ENCODE measurements at regions not wholly inside any gene's neighbourhood (a gene's known extent, or its start where the extent isn't known, plus 50 kb on each side); places are given as distances from the start of the nearest gene placed in this dataset.

DNA sequence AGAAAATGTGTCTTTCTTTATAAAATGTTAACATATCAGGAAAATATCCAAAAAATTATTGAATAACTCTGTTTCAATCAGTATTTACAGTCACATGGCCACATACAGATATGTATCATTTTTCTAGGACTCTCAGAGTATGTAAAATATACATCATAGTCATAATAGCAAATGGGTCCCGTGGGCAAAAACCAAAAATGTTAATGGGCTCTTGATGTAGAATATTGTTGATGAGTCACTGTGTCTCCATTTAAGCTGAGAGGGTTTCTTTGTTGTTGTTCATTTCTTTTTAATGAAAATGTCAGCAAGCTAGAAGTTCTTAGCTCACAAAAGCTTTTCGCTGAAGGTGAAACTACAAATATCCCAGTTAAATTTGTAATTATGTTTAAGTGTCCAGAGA lies 1713.1 kb upstream of the PCDH20 start:
- no peak for TF ChIP-seq ZNF114 (CRISPR knock-in tag; IDR thresholded peaks at IDR 0.05)
- no peak for TF ChIP-seq EZH2phosphoT487 (IDR thresholded peaks at IDR 0.05; ENCODE audit: unreplicated experiment)
- TF ChIP-seq POLR2AphosphoS5 (IDR thresholded peaks at IDR 0.05; ENCODE audit: low read depth): no peak
- TF ChIP-seq EZH2 (IDR thresholded peaks at IDR 0.05; ENCODE audit: low read depth, unreplicated experiment): no peak
- TF ChIP-seq, protein P1, sequence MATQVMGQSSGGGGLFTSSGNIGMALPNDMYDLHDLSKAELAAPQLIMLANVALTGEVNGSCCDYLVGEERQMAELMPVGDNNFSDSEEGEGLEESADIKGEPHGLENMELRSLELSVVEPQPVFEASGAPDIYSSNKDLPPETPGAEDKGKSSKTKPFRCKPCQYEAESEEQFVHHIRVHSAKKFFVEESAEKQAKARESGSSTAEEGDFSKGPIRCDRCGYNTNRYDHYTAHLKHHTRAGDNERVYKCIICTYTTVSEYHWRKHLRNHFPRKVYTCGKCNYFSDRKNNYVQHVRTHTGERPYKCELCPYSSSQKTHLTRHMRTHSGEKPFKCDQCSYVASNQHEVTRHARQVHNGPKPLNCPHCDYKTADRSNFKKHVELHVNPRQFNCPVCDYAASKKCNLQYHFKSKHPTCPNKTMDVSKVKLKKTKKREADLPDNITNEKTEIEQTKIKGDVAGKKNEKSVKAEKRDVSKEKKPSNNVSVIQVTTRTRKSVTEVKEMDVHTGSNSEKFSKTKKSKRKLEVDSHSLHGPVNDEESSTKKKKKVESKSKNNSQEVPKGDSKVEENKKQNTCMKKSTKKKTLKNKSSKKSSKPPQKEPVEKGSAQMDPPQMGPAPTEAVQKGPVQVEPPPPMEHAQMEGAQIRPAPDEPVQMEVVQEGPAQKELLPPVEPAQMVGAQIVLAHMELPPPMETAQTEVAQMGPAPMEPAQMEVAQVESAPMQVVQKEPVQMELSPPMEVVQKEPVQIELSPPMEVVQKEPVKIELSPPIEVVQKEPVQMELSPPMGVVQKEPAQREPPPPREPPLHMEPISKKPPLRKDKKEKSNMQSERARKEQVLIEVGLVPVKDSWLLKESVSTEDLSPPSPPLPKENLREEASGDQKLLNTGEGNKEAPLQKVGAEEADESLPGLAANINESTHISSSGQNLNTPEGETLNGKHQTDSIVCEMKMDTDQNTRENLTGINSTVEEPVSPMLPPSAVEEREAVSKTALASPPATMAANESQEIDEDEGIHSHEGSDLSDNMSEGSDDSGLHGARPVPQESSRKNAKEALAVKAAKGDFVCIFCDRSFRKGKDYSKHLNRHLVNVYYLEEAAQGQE (IDR thresholded peaks at IDR 0.05; ENCODE audit: unreplicated experiment): no peak
- no peak for TF ChIP-seq JUNB (IDR thresholded peaks at IDR 0.05; ENCODE audit: unreplicated experiment)
- TF ChIP-seq, protein P2, sequence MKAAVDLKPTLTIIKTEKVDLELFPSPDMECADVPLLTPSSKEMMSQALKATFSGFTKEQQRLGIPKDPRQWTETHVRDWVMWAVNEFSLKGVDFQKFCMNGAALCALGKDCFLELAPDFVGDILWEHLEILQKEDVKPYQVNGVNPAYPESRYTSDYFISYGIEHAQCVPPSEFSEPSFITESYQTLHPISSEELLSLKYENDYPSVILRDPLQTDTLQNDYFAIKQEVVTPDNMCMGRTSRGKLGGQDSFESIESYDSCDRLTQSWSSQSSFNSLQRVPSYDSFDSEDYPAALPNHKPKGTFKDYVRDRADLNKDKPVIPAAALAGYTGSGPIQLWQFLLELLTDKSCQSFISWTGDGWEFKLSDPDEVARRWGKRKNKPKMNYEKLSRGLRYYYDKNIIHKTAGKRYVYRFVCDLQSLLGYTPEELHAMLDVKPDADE (IDR thresholded peaks at IDR 0.05): no peak
- no peak for TF ChIP-seq NANOG (IDR thresholded peaks at IDR 0.05; ENCODE audit: borderline replicate concordance)
- no peak for TF ChIP-seq CREB1 (CRISPR knock-in tag; IDR thresholded peaks at IDR 0.05; ENCODE audit: low read depth)
- no peak for TF ChIP-seq ZNF331 (CRISPR knock-in tag; IDR thresholded peaks at IDR 0.05; ENCODE audit: low read depth)
- TF ChIP-seq, protein P3, sequence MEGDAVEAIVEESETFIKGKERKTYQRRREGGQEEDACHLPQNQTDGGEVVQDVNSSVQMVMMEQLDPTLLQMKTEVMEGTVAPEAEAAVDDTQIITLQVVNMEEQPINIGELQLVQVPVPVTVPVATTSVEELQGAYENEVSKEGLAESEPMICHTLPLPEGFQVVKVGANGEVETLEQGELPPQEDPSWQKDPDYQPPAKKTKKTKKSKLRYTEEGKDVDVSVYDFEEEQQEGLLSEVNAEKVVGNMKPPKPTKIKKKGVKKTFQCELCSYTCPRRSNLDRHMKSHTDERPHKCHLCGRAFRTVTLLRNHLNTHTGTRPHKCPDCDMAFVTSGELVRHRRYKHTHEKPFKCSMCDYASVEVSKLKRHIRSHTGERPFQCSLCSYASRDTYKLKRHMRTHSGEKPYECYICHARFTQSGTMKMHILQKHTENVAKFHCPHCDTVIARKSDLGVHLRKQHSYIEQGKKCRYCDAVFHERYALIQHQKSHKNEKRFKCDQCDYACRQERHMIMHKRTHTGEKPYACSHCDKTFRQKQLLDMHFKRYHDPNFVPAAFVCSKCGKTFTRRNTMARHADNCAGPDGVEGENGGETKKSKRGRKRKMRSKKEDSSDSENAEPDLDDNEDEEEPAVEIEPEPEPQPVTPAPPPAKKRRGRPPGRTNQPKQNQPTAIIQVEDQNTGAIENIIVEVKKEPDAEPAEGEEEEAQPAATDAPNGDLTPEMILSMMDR (conservative IDR thresholded peaks at IDR 0.05; ENCODE audit: low read depth in 2 of 2): no peak
- TF ChIP-seq, protein P4, sequence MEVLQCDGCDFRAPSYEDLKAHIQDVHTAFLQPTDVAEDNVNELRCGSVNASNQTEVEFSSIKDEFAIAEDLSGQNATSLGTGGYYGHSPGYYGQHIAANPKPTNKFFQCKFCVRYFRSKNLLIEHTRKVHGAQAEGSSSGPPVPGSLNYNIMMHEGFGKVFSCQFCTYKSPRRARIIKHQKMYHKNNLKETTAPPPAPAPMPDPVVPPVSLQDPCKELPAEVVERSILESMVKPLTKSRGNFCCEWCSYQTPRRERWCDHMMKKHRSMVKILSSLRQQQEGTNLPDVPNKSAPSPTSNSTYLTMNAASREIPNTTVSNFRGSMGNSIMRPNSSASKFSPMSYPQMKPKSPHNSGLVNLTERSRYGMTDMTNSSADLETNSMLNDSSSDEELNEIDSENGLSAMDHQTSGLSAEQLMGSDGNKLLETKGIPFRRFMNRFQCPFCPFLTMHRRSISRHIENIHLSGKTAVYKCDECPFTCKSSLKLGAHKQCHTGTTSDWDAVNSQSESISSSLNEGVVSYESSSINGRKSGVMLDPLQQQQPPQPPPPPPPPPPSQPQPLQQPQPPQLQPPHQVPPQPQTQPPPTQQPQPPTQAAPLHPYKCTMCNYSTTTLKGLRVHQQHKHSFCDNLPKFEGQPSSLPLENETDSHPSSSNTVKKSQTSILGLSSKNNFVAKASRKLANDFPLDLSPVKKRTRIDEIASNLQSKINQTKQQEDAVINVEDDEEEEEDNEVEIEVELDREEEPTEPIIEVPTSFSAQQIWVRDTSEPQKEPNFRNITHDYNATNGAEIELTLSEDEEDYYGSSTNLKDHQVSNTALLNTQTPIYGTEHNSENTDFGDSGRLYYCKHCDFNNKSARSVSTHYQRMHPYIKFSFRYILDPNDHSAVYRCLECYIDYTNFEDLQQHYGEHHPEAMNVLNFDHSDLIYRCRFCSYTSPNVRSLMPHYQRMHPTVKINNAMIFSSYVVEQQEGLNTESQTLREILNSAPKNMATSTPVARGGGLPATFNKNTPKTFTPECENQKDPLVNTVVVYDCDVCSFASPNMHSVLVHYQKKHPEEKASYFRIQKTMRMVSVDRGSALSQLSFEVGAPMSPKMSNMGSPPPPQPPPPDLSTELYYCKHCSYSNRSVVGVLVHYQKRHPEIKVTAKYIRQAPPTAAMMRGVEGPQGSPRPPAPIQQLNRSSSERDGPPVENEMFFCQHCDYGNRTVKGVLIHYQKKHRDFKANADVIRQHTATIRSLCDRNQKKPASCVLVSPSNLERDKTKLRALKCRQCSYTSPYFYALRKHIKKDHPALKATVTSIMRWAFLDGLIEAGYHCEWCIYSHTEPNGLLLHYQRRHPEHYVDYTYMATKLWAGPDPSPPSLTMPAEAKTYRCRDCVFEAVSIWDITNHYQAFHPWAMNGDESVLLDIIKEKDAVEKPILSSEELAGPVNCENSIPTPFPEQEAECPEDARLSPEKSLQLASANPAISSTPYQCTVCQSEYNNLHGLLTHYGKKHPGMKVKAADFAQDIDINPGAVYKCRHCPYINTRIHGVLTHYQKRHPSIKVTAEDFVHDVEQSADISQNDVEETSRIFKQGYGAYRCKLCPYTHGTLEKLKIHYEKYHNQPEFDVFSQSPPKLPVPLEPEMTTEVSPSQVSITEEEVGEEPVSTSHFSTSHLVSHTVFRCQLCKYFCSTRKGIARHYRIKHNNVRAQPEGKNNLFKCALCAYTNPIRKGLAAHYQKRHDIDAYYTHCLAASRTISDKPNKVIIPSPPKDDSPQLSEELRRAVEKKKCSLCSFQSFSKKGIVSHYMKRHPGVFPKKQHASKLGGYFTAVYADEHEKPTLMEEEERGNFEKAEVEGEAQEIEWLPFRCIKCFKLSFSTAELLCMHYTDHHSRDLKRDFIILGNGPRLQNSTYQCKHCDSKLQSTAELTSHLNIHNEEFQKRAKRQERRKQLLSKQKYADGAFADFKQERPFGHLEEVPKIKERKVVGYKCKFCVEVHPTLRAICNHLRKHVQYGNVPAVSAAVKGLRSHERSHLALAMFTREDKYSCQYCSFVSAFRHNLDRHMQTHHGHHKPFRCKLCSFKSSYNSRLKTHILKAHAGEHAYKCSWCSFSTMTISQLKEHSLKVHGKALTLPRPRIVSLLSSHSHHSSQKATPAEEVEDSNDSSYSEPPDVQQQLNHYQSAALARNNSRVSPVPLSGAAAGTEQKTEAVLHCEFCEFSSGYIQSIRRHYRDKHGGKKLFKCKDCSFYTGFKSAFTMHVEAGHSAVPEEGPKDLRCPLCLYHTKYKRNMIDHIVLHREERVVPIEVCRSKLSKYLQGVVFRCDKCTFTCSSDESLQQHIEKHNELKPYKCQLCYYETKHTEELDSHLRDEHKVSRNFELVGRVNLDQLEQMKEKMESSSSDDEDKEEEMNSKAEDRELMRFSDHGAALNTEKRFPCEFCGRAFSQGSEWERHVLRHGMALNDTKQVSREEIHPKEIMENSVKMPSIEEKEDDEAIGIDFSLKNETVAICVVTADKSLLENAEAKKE (CRISPR knock-in tag; IDR thresholded peaks at IDR 0.05): no peak
- TF ChIP-seq STAT1 (IDR thresholded peaks at IDR 0.05; ENCODE audit: unreplicated experiment): no peak
- H3K27me3 Mint-ChIP-seq (ENCODE audit: insufficient read depth, low read depth, poor library complexity): no peaks in the 10 kb centered on the region
- H4K20me1 ChIP-seq (replicated peaks; ENCODE audit: insufficient read depth): no peaks in the 10 kb centered on the region
- no peak overlapping the region for H3K4me3 Mint-ChIP-seq
- H3K36me3 Mint-ChIP-seq (ENCODE audit: low read depth): no peaks in the 10 kb centered on the region
- no peak overlapping the region for H3K27ac ChIP-seq (ENCODE audit: low read depth)
- H3K27ac Mint-ChIP-seq: 0 out of 2 replicates have a peak overlapping the region, but pooled peaks have one; percentile 74
- peaks cover 22% of the 10 kb centered on the region for H3K4me1 ChIP-seq (ENCODE audit: insufficient read depth)
- no peak overlapping the region for H2AFZ ChIP-seq
- no peaks in the 10 kb centered on the region for H3F3A ChIP-seq (replicated peaks; ENCODE audit: low read depth)
- H3K79me2 ChIP-seq (replicated peaks; ENCODE audit: insufficient read depth): no peaks in the 10 kb centered on the region
- DNase-seq (ENCODE audit: low spot score) (no peak), ATAC-seq (no peak)
- H3K9me2 ChIP-seq (ENCODE audit: insufficient read depth): 0 out of 2 replicates have a peak, but pooled peaks cover 5% of the 10 kb centered on the region
- H3K4me2 ChIP-seq: no peak overlapping the region
- H3K4me3 ChIP-seq: no peak overlapping the region
- peaks cover 27% of the 10 kb centered on the region for H3K4me1 Mint-ChIP-seq
- no peaks in the 10 kb centered on the region for H3K36me3 ChIP-seq (ENCODE audit: insufficient read depth)
- H3K27me3 ChIP-seq (ENCODE audit: insufficient read depth): no peaks in the 10 kb centered on the region
- no peaks in the 10 kb centered on the region for H3K9me3 Mint-ChIP-seq

Measured in GM23338 (cell line).